HCT116 (cell line): ENCODE measurements at regions not wholly inside any gene's neighbourhood (a gene's known extent, or its start where the extent isn't known, plus 50 kb on each side); places are given as distances from the start of the nearest gene placed in this dataset.

Source experiments
- ATAC-seq: fragments of 200-7000 bp; cut with Tn5 transposase; 2 replicates; pipeline ENCODE4 v1.9.1; 2020; ENCODE audit warnings: mild to moderate bottlenecking, moderate library complexity
- BruUV-seq: library from RNA; stranded (reverse); fragments of 400-500 nt; replicated peaks from 2 replicates; lab custom pipeline; 2021; lab: Mats Ljungman, UMichigan
- CTCF ChIA-PET: fragments of 300-600 bp; sonication (Branson Sonifier 250); formaldehyde crosslinking; loops from one replicate; lab custom pipeline; 2021; ENCODE audit warnings: antibody characterized with exemption; lab: Charles Lee
- POLR2A ChIA-PET: fragments of 300-600, 350-600 bp; sonication (Branson Sonifier 250); formaldehyde crosslinking; loops from one replicate; lab custom pipeline; 2021; ENCODE audit warnings: antibody characterized with exemption; lab: Charles Lee
- RAD21 ChIA-PET, 2 experiments: fragments of 300-600 bp; sonication (Branson Sonifier 250); formaldehyde crosslinking; loops; one replicate each; lab custom pipeline; 2023; ENCODE audit warnings: low total read pairs in 2 of 2; ENCODE audit not compliant: uncharacterized antibody in 2 of 2, unreplicated experiment in 2 of 2, low non-redundant PET in 1 of 2; lab: Charles Lee
- DNase-seq: peaks from one replicate; pipeline ENCODE4 v3.0.0-alpha.2; 2010; ENCODE audit warnings: low read depth, low spot score
- H2AFZ ChIP-seq: fragments of 200-600 bp; shearing (Covaris generic), sonication (generic); 2 replicates; pipeline ENCODE4 v1.6.1; 2017; ENCODE audit warnings: low read depth, mixed run types, mixed read lengths, antibody characterized with exemption, low read length; ENCODE audit not compliant: poor library complexity, severe bottlenecking
- H3K27ac ChIP-seq: 2 replicates; pipeline ENCODE4 v1.5.1; 2012; ENCODE audit warnings: low read depth, low read length
- H3K27me3 ChIP-seq: fragments of 200-600 bp; sonication (generic); 2 replicates; pipeline ENCODE4 v1.6.1; 2016; ENCODE audit warnings: mixed run types, low read length, mixed read lengths; ENCODE audit not compliant: insufficient read depth
- H3K36me3 ChIP-seq, 2 experiments: fragments of 200-500 bp in 1 of 2; fragments of 200-600 bp in 1 of 2; sonication (Bioruptor generic) in 1 of 2; sonication (generic) in 1 of 2; 2 replicates each; pipeline versions ENCODE4 v1.5.1 to v1.6.1; 2014 to 2016; ENCODE audit warnings: low read length in 2 of 2, inconsistent platforms in 1 of 2, mixed read lengths in 1 of 2, mixed run types in 1 of 2; ENCODE audit not compliant: insufficient read depth in 2 of 2, control insufficient read depth in 1 of 2
- H3K4me1 ChIP-seq, 2 experiments: fragments of 200-600 bp in 1 of 2; sonication (generic) in 1 of 2; 2 replicates each; pipeline versions ENCODE4 v1.5.1 to v1.6.1; 2012 to 2017; ENCODE audit warnings: low read length in 2 of 2, inconsistent platforms in 1 of 2, mild to moderate bottlenecking in 1 of 2, mixed read lengths in 1 of 2, mixed run types in 1 of 2, moderate library complexity in 1 of 2; ENCODE audit not compliant: insufficient read depth in 2 of 2, control insufficient read depth in 1 of 2
- H3K4me2 ChIP-seq: fragments of 200-600 bp; sonication (generic); 2 replicates; pipeline ENCODE4 v1.6.1; 2017; ENCODE audit warnings: mixed run types, low read length, mixed read lengths
- H3K4me3 ChIP-seq, 2 experiments: fragments of 200-600 bp in 1 of 2; sonication (generic) in 1 of 2; replicated peaks in 1 of 2; 2 replicates each; pipeline ENCODE4 v1.5.1; 2011 to 2016; ENCODE audit warnings: low read length in 2 of 2, control low read depth in 1 of 2, low read depth in 1 of 2, mild to moderate bottlenecking in 1 of 2, mixed read lengths in 1 of 2, mixed run types in 1 of 2
- H3K79me2 ChIP-seq: fragments of 200-600 bp; sonication (generic); 2 replicates; pipeline ENCODE4 v1.6.1; 2017; ENCODE audit warnings: mild to moderate bottlenecking, mixed run types, low read length, moderate library complexity, mixed read lengths; ENCODE audit not compliant: insufficient read depth
- H3K9ac ChIP-seq: fragments of 200-600 bp; sonication (generic); 2 replicates; pipeline ENCODE4 v1.6.1; 2016; ENCODE audit warnings: low read length, mixed read lengths
- H3K9me2 ChIP-seq: fragments of 200-600 bp; sonication (generic), shearing (Covaris generic); 2 replicates; pipeline ENCODE4 v1.6.1; 2017; ENCODE audit warnings: mixed run types, mild to moderate bottlenecking, moderate library complexity; ENCODE audit not compliant: insufficient read depth
- H3K9me3 ChIP-seq, 2 experiments: fragments of 200-500 bp in 1 of 2; fragments of 200-600 bp in 1 of 2; sonication (Bioruptor generic) in 1 of 2; sonication (generic) in 1 of 2; 2 replicates each; pipeline ENCODE4 v1.6.1; 2014 to 2017; ENCODE audit warnings: low read length in 2 of 2, mixed read lengths in 2 of 2, inconsistent platforms in 1 of 2, low read depth in 1 of 2, mild to moderate bottlenecking in 1 of 2, mixed run types in 1 of 2, moderate library complexity in 1 of 2; ENCODE audit not compliant: control insufficient read depth in 1 of 2, insufficient read depth in 1 of 2
- H4K20me1 ChIP-seq: fragments of 200-600 bp; sonication (generic), shearing (Covaris generic); 2 replicates; pipeline ENCODE4 v1.6.1; 2017; ENCODE audit warnings: mixed run types, mild to moderate bottlenecking, moderate library complexity; ENCODE audit not compliant: insufficient read depth
- CEBPB ChIP-seq: IDR thresholded peaks from 2 replicates; pipeline ENCODE4 v1.6.1; 2012; ENCODE audit warnings: low read depth
- EGR1 ChIP-seq: IDR thresholded peaks from 2 replicates; pipeline ENCODE4 v1.6.1; 2012; ENCODE audit warnings: low read depth
- ELF1 ChIP-seq: IDR thresholded peaks from 2 replicates; pipeline ENCODE4 v1.6.1; 2012; ENCODE audit warnings: low read depth, borderline replicate concordance
- EZH2 ChIP-seq: fragments of 200-600 bp; sonication (generic); IDR thresholded peaks from 2 replicates; pipeline ENCODE4 v1.6.1; 2017; ENCODE audit warnings: antibody characterized with exemption, mixed run types
- EZH2phosphoT487 ChIP-seq: fragments of 200-600 bp; IDR thresholded peaks from 2 replicates; pipeline ENCODE4 v1.6.1; 2018; ENCODE audit warnings: antibody characterized with exemption, borderline replicate concordance
- FOSL1 ChIP-seq: IDR thresholded peaks from 2 replicates; pipeline ENCODE4 v1.6.1; 2012; ENCODE audit warnings: low read depth
- JUND ChIP-seq: IDR thresholded peaks from 2 replicates; pipeline ENCODE4 v1.6.1; 2012
- POLR2A ChIP-seq: IDR thresholded peaks from 2 replicates; pipeline ENCODE4 v1.7.0; 2011; ENCODE audit warnings: borderline replicate concordance; ENCODE audit not compliant: insufficient read depth, insufficient read length; ENCODE audit errors: extremely low read depth
- POLR2AphosphoS5 ChIP-seq: IDR thresholded peaks from 2 replicates; pipeline ENCODE4 v1.6.1; 2011; ENCODE audit warnings: mild to moderate bottlenecking, low read depth, low read length, moderate library complexity
- RAD21 ChIP-seq: IDR thresholded peaks from 2 replicates; pipeline ENCODE4 v1.6.1; 2012; ENCODE audit warnings: low read depth, mild to moderate bottlenecking
- SIN3A ChIP-seq: IDR thresholded peaks from 2 replicates; pipeline ENCODE4 v1.6.1; 2012; ENCODE audit warnings: low read depth
- SP1 ChIP-seq: IDR thresholded peaks from 2 replicates; pipeline ENCODE4 v1.6.1; 2012; ENCODE audit warnings: low read depth
- SRF ChIP-seq: IDR thresholded peaks from 2 replicates; pipeline ENCODE4 v1.6.1; 2012; ENCODE audit warnings: low read depth
- YY1 ChIP-seq: IDR thresholded peaks from 2 replicates; pipeline ENCODE4 v1.6.1; 2011; ENCODE audit warnings: low read length, low read depth, moderate library complexity, mild to moderate bottlenecking; ENCODE audit not compliant: insufficient replicate concordance; ENCODE audit errors: extremely low read depth
- ZFX ChIP-seq: fragments of 450-650 bp; IDR thresholded peaks from 2 replicates; pipeline ENCODE4 v1.6.1; 2017
- ZNF274 ChIP-seq: fragments of 200-500 bp; sonication (Bioruptor generic); IDR thresholded peaks from 2 replicates; pipeline ENCODE4 v1.6.1; 2014; ENCODE audit warnings: mild to moderate bottlenecking, low read depth, low read length, inconsistent platforms
- intact Hi-C: fragments of 100-400 bp; cut with micrococcal nuclease; formaldehyde crosslinking; loops from 2 replicates; pipeline ENCODE4 v1.10.0; 2022
- TF ChIP-seq, protein P1 (sequence below): IDR thresholded peaks from 2 replicates; pipeline ENCODE4 v1.6.1; 2012
- TF ChIP-seq, protein P2 (sequence below): IDR thresholded peaks from 2 replicates; pipeline ENCODE4 v1.6.1; 2012; ENCODE audit warnings: low read depth

DNA sequence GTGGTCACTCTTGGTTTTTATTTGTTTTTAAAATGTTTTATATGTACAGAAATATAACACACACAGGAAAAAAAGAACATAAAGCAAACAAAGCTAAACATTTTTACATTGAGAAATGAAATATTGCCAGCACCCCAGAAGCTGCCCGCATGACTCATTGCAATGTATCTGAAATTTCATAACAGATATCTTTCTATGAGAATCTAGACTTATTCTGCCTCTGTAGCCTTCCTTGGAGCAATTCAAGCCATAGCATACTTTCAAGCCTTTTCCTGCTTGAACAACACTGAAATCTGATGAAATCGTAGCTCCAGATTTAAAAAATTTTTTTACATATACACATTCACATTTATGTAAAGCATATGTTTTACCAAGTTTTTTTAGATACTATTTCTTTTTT is 86.9 kb downstream of the RBBP6 start:
- TF ChIP-seq, protein P1, sequence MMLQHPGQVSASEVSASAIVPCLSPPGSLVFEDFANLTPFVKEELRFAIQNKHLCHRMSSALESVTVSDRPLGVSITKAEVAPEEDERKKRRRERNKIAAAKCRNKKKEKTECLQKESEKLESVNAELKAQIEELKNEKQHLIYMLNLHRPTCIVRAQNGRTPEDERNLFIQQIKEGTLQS: no peak
- TF ChIP-seq ELF1 (no peak), FOSL1 (no peak), SP1 (no peak), ZFX (no peak), EGR1 (no peak), POLR2AphosphoS5 (no peak), EZH2phosphoT487 (no peak)
- no peak for ATAC-seq
- ChIA-PET RAD21 (interaction anchor here in 1 of 2 experiments (0.7 kb wide), 1 partner anchor 181 kb away, joined by 4 read pairs; no protein-coding TSS in a partner anchor), POLR2A (interaction anchor here (0.7 kb wide), 1 partner anchor 81 kb away, joined by 4 read pairs; no protein-coding TSS in a partner anchor), CTCF (no interaction called here)
- Histone ChIP-seq H3K9me2 (no peaks in the 10 kb centered on the region), H4K20me1 (no peaks in the 10 kb centered on the region), H3K27me3 (no peaks in the 10 kb centered on the region), H2AFZ (no peak overlapping the region), H3K27ac (no peak overlapping the region), H3K4me3 (no peak overlapping the region), H3K4me2 (no peak overlapping the region), H3K9me3 (no peaks in the 10 kb centered on the region), H3K36me3 (no peaks in the 10 kb centered on the region), H3K9ac (no peak overlapping the region), H3K79me2 (no peaks in the 10 kb centered on the region), H3K4me1 (no peaks in the 10 kb centered on the region)
- no peak for DNase-seq
- intact Hi-C loops: no loop called here
- no TSS peak for BruUV-seq

DNA sequence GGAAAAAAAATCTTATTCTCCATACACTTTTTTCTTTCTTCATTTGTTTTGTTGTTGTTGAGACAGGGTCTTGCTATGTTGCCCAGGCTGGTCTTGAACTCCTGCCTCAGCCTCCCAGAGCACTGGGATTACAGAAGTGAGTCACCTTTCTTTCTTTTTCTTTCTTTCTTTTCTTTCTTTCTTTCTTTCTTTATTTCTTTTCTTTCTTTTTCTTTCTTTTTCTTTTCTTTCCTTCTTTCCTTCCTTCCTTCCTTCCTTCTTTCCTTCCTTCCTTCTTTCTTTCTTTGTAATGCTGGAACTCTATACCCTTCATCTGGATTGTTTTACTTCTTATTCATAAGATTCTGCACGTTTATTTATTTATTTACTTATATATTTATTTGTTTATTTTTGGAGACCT is 94.5 kb upstream of the TNRC6A start:
- H3K79me2 ChIP-seq: no peaks in the 10 kb centered on the region
- DNase-seq (no peak), ATAC-seq (no peak)
- H3K27me3 ChIP-seq: no peaks in the 10 kb centered on the region
- H3K9me3 ChIP-seq: no peaks in the 10 kb centered on the region
- RAD21 ChIA-PET: no interaction called here
- H3K9me2 ChIP-seq: no peaks in the 10 kb centered on the region
- intact Hi-C loops: no loop called here
- H3K27ac ChIP-seq: no peak overlapping the region
- BruUV-seq: no TSS peak
- no peak overlapping the region for H3K9ac ChIP-seq
- CTCF ChIA-PET: no interaction called here
- H3K4me2 ChIP-seq: no peak overlapping the region
- H4K20me1 ChIP-seq: no peaks in the 10 kb centered on the region
- 0 out of 4 replicates have a peak, but pooled peaks cover 2 to 7% of the 10 kb centered on the region in 2 experiments for H3K4me1 ChIP-seq
- H3K4me3 ChIP-seq: no peak overlapping the region
- POLR2A ChIA-PET: no interaction called here
- no peak overlapping the region for H2AFZ ChIP-seq
- H3K36me3 ChIP-seq: no peaks in the 10 kb centered on the region
- no peak for TF ChIP-seq SRF
- TF ChIP-seq JUND: no peak
- no peak for TF ChIP-seq EZH2
- TF ChIP-seq RAD21: no peak
- no peak for TF ChIP-seq POLR2A
- TF ChIP-seq YY1: no peak
- no peak for TF ChIP-seq ZNF274
- TF ChIP-seq, protein P1: no peak
- TF ChIP-seq, protein P2, sequence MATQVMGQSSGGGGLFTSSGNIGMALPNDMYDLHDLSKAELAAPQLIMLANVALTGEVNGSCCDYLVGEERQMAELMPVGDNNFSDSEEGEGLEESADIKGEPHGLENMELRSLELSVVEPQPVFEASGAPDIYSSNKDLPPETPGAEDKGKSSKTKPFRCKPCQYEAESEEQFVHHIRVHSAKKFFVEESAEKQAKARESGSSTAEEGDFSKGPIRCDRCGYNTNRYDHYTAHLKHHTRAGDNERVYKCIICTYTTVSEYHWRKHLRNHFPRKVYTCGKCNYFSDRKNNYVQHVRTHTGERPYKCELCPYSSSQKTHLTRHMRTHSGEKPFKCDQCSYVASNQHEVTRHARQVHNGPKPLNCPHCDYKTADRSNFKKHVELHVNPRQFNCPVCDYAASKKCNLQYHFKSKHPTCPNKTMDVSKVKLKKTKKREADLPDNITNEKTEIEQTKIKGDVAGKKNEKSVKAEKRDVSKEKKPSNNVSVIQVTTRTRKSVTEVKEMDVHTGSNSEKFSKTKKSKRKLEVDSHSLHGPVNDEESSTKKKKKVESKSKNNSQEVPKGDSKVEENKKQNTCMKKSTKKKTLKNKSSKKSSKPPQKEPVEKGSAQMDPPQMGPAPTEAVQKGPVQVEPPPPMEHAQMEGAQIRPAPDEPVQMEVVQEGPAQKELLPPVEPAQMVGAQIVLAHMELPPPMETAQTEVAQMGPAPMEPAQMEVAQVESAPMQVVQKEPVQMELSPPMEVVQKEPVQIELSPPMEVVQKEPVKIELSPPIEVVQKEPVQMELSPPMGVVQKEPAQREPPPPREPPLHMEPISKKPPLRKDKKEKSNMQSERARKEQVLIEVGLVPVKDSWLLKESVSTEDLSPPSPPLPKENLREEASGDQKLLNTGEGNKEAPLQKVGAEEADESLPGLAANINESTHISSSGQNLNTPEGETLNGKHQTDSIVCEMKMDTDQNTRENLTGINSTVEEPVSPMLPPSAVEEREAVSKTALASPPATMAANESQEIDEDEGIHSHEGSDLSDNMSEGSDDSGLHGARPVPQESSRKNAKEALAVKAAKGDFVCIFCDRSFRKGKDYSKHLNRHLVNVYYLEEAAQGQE: no peak
- no peak for TF ChIP-seq POLR2AphosphoS5
- no peak for TF ChIP-seq SIN3A
- no peak for TF ChIP-seq CEBPB
